ENCODE measurements at regions not wholly inside any gene's neighbourhood (a gene's known extent, or its start where the extent isn't known, plus 50 kb on each side); places are given as distances from the start of the nearest gene placed in this dataset.

DNA sequence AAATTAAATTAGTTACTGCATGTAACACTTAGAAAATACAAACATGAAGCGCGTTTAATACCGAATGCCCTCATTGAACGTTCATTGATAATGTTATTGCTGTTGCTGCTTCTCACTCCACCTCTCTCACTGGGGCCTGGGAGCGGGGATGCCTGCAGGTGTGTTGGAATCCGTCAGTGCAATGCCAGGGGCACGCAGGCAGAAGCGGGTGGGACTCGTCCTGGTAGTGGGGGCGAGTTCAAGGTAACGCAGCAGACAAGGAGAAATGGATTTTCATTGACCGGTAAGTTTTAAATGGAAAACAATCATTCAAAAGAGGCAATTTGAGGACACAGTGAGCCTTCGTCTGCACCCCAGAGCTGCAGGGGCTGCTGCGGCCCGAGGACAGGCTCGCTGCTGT lies 71.2 kb upstream of the AFDN start:
- no peak for DNase-seq (ENCODE audit: low read depth)

DNA sequence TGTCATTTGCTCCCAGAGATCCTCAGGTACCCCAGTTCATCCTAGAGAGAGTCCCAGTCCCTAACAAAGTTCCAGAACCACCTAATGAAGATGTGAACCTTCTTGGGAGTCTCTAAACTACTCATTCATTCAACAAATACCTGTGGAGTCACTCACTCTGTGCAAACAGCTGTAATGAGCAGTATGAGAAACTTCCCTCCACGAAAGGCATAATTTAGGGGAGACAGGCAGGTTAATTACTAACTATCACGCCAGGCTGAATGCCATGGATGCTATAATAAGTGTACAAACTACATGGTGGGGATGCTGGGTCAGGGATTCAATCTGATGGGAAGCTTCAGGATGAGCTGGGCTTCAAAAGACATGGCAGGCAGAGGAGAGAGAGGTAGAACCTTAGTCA lies 70.1 kb upstream of the AFDN start:
- DNase-seq (ENCODE audit: low read depth) = no peak

DNA sequence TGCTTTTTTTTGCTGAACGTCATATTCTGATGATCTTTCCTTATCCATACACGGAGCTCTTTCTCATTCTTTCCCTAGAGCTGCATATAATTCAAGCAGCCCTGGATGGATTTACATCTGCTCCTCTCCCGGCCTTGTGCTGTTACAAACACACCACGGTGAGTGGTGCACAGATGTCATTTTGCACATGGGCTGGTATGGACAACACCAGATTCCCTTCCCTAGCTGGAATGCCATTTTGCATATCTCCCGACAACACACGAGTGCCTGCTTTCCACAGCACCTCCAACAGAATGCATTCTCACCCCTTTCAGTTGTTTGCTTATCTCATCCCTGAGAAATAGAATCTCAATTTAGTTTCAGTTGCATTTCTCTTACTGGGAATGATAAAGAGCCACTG lies 69.5 kb upstream of the AFDN start:
- no peak for DNase-seq (ENCODE audit: low read depth)

DNA sequence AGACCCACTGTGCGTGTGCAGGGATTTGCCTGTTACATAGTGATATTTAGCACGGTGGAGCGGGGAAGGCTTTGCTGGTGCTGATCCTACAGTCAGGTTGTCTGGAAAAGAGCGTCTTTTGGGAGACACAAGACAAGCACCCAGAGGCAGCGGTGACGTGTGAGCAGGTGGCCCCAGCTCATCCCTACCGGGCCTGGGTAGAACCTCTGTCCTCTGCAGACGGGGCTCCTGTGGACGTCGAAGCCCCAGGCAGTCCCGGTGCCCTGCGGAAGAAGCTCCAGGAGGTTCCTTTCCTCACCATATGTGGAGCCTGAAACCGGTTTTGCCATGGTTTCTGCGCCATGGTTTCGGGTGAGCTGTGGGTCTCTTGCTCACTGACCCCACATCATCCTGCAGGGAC lies 68.9 kb upstream of the AFDN start:
- no peak for DNase-seq (ENCODE audit: low read depth)

DNA sequence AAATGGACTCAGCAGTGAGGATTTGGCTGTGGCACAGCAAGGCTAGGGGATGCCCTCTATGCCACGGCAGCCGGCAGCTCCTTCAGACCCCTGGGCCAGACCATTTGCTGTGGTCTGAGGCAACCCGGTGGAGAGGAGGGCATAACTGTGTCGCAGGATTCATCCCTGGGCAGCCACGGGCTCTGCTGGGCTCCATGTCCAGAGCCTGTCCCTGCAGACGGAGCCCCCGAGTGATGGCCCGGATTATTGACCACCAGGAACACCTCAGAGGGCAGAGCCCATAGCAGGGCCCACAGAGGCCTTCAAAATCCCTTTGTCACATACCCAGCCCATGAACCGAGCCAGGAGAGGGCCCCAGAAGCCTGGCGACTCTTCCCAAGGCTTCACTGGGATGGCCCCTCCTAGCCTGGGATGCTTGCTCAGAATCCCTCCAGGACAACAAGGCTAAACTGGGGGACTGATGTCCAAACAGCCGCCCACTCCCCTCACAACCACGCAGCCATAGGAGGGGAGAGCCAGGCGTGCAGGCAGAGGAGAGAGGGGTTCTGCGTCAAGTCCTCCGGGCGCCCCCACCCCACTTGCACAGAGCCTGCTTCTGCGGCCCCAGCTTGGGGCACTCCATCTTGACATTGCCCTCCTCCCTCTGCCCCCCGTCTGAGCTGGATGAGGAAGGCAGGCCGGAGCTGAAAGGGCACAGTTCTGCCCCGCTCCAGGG lies 68.2 kb upstream of the AFDN start:
- DNase-seq (ENCODE audit: low read depth) = no peak

DNA sequence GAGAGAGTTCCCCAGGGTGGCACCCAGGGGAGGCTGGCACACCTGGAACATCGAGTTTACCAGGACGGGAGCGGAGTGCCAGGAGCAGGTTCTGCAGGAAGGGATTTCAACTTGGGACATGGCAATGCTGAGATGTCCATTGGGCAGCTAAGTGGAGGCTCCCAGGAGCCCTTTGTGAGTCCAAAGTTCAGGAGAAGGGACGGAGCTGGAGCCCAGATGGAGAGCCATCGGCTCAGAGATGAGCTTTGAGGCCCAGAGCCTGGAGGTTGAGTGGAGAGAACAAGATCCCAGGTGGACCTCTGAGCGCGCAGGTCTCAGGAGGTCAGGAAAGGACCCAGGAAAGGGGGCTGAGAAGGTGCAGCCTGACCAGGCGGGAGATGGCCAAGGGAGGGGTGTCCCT lies 67.5 kb upstream of the AFDN start:
- no peak for DNase-seq (ENCODE audit: low read depth)

DNA sequence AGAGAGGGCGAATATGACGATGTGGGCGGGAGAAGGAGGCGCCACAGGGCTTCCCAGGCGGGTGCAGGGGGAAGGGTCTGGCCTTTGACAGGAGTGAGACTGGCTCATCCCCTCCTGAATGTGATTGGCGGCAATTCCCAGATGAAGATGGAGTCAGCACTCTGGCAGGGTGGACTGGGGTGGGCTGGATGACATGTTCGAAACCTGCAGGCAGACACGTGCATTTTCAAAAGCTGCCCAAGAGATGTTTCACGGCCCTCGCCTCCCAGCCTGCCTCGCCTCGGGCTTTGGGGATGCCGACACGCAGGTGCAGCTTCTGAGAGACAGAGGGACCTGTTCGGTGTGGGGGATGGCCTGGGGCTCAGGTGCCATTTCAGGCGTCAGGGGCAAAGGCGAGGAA lies 66.8 kb upstream of the AFDN start:
- DNase-seq (ENCODE audit: low read depth) = no peak

DNA sequence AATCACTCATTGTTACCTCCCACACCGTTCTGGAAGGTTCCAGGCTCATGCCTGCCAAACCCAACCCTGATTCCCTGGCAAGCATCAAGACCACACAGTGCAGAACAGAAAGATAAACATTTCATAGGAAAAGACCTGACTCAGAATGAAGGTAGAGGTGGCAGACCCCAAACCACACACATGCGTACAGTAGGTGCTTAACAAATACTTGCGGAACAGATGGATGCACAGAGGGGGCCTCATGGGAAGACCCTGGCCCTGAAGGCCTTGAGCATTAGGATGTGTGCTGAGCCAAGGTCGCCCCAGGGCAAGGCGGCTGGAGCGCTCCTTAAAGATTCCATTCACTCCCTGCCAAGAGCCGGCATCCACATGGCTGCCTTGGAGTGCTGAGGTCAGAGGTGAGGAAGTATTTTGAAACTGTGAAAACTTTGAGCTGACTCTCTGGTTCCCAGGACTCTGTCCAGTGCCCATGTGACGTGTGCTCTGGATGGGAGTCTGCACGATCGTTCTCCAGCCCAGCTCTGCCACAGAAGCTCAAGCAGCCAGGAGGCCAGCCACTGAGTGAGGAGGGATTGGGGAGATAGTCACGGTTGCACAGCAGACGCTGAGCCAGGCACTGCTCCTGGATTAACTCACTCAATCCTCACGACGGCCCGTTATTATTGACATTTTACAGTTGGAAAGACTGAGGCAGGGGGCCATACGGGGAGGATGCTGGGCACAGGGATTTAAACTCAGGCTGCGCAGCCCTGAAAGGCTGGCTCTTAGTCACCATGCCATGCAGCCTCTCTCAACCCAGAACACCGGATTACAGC lies 65.5 kb upstream of the AFDN start:
- peak; percentile 24 for DNase-seq (ENCODE audit: low read depth)

DNA sequence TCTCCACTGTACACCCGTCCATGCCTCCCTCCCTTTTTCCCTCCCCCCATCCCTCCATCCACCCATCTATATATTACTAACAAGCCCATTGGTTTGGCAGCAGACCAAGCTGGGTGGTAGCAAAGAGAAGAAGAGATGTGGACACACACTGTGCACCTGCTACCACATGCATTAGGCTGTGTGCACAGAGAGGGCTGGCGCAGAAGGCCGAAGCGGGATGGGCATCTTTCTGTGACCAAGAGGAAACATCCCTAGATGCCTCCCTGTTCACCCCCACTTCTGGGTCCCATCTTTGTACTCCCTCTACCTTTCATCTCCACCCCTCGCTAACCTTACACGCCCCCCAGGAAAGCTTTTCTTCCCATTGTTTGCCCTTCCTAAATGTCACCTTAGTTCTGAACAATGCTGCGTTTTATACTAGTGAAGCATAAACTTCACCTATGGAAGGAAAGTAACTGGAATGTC lies 64.9 kb upstream of the AFDN start:
- DNase-seq (ENCODE audit: low read depth) = no peak

DNA sequence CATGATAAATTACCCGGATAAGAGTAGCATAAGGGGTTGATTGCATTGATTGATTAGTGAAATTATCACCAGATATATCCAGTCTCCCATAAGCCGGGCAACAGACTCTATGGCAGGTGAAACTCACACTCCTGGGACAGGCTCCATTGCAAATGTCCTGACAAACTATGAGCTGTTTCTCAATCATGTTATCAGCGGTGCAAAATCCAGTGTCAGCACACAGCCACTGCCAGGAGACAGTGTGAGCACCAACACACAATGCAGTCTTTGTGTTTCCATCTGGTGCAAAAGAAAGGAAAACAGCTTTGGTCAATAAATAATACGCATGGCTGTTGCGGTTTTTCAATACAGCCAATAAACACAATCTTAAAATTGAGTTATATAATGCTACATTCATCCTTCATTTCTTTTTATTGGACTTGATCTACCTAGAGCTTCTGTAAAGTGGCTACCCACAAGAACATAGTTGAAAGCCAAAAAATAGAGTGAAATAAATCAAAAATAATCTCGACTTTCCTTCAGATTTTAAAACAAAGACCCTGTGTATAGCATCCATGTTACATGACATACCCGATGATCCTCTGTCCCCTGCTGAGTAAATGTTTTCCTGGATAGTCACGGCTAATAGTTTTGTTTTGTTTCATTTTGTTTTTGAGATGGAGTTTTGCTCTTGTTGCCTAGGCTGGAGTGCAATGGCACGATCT lies 64.3 kb upstream of the AFDN start:
- no peak for DNase-seq (ENCODE audit: low read depth)

DNA sequence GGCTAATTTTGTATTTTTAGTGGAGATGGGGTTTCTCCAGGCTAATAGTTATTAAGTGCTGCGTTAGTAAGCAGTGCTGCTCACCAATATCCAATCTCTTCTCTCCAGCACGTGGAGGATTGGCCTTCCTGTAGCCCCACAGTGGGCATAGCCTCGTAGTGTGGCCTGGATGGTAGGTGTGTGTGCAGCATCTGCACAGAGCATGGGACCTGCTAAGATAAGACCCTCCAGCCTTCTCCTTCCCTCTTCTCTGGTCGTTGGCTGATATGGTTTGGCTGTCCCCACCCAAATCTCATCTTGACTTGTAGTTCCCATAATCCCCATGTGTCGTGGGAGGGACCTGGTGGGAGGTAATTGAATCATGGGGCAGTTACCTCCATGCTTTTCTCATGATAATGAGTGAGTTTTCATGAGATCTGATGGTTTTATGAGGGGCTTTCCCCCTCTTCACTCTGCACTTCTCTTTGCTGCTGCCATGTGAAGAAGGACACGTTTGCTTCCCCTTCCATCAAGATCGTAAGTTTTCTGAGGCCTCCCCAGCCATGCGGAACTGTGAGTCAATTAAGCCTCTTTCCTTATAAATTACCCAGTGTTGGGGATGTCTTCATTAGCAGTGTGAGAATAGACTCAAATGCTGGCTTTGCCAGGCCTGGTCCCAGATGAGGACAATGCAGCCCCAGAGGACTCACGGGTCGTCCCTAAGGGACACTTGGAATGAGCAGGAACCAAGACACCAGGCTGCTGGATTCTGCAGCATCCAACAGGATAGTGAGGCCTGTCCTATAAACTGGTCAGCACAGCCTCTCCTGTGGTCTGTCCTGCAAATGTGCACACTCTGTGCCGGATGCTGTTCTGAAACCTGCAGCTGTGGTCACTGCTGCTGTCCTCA lies 63.4 kb upstream of the AFDN start:
- no peak for DNase-seq (ENCODE audit: low read depth)

DNA sequence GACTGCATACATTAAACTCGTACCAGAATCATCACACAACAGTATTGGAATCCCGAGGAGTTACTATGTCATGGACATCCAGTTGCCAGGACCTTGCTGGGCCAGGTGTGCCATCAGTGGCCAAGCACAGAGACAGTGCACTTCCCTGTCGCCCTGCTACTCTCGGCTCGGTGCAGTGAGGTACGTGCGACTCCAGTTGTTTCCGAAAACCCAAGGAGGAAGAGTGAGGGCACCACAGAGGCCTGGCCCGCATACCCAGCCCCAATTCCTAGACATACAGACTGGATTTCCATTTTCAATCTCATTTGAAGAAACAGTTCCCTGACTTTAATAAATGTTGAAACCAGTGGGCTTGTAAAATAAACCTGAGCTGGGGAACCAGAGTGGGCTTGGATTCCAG lies 62.5 kb upstream of the AFDN start:
- DNase-seq (ENCODE audit: low read depth) = no peak

DNA sequence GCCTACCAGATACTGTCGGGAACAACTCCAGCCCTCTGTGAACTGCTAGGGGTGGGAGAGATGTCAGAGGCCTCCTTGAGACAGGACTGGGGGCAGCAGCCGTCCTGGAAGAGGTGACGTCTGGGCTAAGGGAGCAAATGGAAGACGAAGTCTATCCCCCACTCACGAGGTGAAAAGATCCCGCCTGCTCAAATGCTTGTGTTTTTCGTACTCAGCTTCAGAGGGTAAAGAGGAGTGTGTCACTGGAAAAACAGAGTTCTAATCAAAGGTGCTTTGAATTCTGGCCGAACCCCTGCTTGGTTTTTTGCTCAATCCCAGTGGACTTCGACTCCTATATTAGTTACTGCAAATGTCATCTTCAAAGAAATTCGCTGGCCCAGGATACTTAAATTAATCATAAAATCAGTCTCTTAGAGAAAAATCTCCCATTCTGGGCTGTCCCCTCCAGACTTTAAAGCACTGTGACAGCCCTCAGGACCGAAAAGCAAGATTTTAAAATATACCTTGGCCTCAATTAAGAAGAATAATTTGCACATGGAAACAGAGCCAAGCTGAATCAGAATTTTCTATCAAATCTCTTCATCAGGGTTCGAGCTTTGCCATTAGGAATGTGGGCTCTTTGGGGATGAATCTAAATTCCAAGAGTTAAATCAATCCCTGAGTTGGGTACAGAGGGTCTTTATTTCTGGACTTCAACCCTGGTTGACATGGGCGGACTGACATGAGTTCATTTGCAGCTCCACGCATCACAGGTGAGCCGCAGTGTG lies 61.8 kb upstream of the AFDN start:
- no peak for DNase-seq (ENCODE audit: low read depth)

DNA sequence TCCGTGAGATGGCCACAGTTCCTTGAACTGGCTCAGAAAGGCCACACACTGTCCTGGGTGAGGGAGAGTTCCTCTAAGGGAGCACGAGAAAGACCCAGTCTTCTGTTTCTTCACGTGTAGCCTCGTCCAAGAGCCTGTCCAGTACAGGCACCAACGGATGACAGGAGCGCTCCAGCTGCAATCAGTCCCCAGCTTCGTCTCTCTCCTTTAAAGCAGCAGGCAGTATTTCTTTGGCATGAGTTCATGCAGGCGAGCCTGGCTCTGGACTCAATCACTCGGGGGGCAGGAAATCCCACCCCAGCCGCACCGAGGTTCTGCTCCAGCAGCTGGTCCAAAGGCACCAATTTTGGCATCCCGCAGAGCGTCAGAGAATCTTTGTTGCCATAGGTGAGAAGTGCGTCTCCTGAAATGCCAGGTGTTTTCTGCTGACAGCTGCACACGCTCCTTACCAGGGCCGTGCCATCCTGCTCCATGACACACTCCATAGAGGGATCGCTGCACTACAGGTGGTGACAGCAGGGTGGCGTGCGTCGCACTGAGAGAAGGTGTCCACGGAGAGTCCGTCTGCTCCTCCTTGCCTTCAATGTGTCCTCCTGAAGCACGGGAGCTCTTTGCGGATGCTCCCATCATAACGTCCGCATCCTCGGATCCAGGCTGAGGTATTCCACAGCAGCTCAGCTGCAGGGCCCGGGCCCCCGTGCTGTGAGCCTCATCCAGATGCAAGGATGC lies 59.6 kb upstream of the AFDN start:
- no peak for DNase-seq (ENCODE audit: low read depth)

DNA sequence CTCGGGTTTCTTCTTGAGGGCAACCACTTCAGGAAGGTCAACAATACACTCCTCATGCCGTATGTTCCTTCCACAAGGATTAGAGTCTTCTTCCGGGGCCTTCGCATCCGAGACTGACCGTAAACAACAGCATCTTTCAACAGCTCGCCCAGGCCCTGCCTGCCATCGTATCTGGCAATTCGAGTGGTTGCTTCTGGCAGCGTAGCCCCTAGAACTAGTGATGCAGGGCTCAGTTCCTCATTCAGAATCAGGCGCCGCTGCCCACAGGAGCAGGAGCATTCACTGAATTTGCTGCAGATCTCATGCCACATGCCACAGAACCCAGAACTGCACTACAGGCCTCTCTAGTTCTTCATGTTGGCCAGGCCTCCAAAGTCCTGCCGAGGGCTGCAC lies 59.0 kb upstream of the AFDN start:
- no peak for DNase-seq (ENCODE audit: low read depth)

DNA sequence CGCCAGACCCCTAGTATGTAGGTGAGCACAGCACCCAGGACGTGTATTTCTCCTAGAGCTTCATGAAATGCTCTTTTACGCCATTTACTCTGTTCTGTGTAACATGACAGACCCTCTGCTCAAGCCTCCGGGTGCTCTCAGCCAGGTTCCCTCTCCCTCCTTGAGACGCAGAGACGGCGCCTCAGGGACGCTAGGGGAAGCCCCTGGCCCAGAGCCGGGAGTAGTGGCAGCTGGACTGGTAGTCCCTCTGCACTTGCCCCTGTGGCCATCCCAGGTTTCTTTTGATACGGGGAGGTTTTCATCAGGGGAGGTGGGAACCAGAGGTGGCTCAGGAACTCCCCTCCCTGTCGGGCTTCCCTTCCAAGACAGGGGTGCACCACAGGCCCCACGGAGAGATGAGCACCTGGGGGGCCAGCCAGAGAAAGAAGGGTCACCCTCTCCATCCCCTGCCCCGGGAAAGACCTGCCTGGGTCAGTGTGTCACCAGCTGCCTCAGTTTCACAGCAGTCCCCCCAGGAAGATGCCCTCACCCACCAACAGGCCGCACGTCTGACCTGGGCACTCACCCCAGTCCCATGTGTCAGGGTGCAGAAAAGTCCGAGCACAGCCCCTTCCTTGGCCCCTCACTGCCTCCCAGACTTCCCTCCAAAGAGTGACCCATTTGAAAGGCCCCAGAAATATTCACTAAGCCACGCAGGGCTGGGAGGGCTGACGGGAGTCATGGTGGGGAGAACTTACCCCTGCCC lies 58.1 kb upstream of the AFDN start:
- no peak for DNase-seq (ENCODE audit: low read depth)

DNA sequence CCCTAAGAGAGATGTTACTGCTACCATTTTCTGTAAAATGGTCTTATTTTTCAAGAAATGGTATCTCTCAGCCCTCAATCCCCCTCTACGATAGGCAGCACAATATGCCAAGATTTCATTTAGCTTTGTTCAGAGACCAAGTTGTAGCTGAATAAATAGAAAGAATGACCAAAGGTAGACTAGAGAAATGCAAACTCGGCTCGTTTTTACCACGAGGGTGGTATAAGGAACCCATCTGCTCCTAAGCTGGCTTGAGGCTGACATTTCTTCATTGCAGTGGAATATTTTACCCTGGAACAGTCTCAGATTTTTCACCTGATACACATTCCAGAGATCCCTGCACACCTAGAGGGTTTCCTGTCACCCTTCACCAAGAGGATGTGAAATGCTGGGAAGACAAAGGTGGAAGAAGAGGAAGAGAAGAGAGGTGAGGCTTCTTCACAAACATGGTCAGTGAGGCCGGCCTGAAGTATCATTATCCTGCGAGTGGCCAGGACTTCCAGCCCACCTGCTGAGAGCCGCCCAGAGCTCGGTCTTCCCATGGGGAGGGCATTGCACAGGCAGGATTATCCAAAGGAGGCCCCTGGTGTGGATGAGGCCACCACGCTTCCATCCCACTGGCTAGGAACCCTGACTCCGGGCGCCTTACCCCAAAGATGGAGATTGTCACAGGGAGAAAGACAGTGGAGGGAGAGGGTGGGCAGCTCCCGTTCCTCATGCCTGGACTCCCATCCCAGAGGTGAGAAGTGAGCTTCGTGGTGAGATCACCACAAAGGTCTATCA lies 57.1 kb upstream of the AFDN start:
- DNase-seq (ENCODE audit: low read depth) = no peak

DNA sequence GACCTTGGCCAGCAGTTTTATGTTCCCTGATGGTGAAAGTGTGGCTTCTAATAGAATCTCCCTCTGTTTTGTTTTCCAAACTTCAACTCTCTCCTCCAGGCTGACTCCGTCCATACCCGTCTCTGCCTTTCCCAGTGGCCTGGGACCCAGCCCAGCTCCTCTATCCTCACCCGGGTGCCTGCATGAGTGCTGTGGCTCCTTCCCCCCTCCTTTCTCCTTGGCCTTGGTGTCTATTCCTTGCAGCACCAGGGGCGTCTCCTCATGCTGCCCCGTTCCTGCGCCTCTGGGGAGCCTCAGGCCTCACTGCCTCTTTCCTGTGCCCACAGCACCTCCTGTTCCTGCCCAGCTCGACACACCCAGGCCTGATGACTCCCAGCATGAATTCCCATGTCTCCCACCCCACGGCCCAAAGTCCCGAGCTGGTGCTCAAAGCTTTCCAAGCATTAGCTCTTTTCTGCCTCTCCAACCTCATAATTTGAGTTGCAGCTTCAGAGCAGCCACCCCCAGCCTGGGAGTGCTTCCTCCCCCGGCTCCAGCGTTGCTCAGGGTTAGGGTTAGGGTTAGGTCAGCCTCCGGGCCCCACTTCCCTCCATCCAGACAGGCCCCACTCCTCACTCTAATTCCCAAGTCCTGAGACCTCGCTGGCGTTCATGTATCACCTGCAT lies 56.3 kb upstream of the AFDN start:
- DNase-seq (ENCODE audit: low read depth) = no peak

DNA sequence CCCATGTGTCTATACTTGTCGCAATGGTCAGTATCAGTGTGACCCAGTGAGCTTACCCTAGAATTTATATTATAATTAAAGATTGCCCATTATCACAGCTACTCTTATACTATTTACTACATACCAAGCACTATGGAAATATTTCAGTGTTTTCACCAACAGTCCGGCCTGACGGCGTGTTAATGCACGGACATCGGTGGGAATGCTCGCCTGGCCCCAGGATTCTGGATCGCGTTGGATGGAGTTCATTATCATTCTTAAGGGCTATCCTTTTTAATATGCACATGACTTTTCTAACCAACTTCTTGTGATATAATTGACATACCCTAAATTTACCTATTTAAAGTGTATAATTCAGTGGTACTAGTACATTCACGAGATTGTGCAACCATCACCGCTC lies 51.8 kb upstream of the AFDN start:
- DNase-seq (ENCODE audit: low read depth) = no peak
